HG02870 (cell line): ENCODE measurements at regions not wholly inside any gene's neighbourhood (a gene's known extent, or its start where the extent isn't known, plus 50 kb on each side); places are given as distances from the start of the nearest gene placed in this dataset.
A peak's percentile ranks its signal among the peaks of the same experiment; 100 is the strongest.

Source experiments
- ATAC-seq: cut with Tn5 transposase; IDR thresholded peaks from one replicate; pipeline ENCODE4 v1.9.1; 2021; ENCODE audit warnings: mild to moderate bottlenecking, moderate library complexity; ENCODE audit not compliant: unreplicated experiment

GRCh38 chr12:58357511-58357910 lies 416.1 kb downstream of the ATP23 start:
- no peak for ATAC-seq

- no peak for ATAC-seq
Measured at GRCh38 chr12:58358369-58358768, 417.0 kb downstream of the ATP23 start.

GRCh38 chr12:58359084-58359483 lies 417.7 kb downstream of the ATP23 start:
- no peak for ATAC-seq

- ATAC-seq = no peak
Measured at GRCh38 chr12:58361056-58361455, 419.7 kb downstream of the ATP23 start.

DNA sequence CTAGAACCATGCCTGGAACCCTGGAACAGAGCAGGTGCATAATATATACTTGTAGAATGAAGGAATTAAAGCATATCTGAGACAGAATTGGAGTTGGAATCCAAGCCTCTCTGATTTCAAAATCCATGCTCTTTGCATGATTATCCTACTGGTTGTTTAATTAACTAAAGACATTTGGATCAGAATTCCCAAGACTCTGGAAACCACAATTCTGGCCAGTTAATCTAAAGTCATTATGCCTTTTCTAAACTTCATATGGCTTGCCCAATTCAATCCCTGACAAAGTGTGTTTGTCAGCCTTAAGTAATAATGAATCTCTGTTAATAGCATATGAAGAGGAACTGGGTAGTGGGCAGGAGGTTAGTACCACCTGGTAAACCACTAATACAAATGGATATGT lies 422.6 kb downstream of the ATP23 start:
- ATAC-seq = no peak

- ATAC-seq = no peak
Measured at GRCh38 chr12:58364389-58365086, 423.2 kb downstream of the ATP23 start.

DNA sequence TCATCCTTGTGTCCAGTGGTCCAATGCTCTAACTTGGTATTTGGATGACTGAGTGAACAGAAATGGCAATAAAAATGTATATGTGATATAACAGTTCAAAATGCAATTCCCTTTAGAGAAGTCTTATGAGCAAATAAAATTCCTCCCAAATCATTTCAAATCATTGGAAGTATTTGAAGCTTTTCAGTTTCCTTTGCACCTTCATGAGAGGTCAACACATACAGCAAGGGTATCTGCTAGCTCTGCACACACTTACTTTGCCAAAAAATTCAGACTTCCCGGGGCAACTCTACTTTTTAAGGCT lies 423.7 kb downstream of the ATP23 start:
- no peak for ATAC-seq

DNA sequence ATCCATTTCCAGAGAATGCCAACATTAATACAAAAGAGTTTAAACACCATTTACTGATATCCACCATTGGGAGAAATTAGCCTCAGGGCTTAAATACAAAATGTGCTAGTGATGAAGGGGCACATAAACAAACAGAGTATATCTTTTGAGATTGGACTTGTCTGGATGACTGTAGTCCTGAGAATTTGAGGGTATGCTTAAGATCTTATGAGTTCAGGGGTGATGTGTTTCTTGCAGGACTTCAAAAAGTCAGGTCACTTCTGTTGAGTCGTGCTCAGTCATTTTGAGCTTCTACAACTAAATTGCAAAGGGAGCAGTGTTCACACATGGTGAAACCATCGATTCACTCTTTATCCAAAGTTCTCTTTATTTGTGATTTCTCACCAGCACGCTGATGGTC lies 425.7 kb downstream of the ATP23 start:
- ATAC-seq = no peak

GRCh38 chr12:58368001-58368400 lies 426.6 kb downstream of the ATP23 start:
- ATAC-seq = no peak

GRCh38 chr12:58369576-58369975 lies 428.2 kb downstream of the ATP23 start:
- no peak for ATAC-seq

DNA sequence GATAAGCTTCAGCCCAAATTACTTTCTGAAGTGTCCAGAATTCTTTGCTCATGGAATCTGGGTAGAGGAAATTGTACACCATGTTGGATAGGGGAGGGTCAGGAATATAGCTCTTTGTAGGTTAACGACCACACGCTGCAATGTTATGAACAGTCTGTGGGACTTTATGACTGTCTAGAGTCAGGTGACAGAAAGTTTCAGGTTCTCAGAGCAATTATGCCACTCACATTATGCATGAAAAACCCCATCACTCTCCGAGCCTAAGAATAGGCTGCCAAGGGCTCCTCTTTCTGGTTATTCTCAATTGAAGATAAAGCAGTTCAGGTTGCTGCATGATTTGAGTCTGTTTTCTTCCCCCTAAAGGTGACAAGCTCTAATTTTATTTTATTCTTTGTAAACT lies 430.9 kb downstream of the ATP23 start:
- peak; percentile 99 for ATAC-seq

GRCh38 chr12:58378028-58378427 lies 436.7 kb downstream of the ATP23 start:
- ATAC-seq = no peak

DNA sequence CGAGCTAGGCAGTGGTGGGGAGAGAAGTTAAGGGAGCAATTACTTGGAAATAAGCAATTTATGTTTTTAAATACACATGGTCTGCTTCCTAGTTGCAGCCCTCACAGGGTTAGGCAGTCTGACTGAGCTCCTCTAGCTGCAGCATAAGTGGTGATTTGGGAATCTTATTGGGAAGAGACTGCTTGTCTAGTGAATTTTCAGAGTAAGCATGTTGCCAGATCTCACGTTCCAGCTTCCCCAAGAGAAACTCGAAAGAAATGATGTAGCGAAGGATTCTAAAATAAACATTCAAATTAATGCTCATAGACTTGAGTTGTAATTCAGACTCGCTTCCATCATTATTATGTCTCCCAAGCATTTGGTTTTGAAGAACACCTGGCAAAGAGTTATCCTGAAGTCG lies 440.2 kb downstream of the ATP23 start:
- no peak for ATAC-seq

DNA sequence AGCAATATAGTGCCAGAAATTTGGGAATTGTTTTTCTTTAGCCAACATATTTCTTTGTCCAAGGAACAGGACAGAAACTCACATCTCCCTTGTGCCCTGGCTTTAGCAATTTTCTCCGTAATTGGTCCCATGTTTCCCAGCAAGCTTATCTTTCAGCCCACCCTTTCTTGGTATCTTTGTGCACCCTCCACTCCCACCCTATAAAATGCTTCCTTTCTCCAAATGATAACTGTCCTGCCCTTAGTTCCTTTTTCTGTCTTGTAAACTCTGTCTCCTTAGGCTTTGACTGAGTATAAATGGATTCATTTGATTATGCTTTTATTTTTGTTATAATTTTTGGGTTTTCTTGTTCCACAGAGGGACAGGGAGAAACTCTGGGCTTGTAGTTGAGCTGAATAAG lies 442.8 kb downstream of the ATP23 start:
- ATAC-seq = no peak

DNA sequence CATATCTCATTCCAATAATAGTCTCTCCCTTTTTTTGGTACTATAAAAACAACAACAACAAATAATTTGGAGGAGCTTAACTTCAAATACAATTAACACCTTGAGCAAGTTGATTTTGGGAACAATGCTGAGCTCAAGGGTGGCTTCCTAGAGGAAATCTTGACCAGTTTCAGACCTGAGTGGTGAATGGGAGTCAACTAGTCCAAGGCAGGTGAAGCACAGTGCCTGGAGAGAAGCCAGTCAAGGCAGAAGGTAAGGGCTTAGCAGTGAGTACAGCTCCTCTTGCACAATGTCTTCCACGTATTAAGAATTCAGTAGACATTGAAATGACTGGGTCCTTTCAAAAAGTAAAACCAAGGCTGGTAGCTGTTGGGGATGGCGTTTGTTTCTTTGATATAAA lies 444.8 kb downstream of the ATP23 start:
- ATAC-seq = no peak

DNA sequence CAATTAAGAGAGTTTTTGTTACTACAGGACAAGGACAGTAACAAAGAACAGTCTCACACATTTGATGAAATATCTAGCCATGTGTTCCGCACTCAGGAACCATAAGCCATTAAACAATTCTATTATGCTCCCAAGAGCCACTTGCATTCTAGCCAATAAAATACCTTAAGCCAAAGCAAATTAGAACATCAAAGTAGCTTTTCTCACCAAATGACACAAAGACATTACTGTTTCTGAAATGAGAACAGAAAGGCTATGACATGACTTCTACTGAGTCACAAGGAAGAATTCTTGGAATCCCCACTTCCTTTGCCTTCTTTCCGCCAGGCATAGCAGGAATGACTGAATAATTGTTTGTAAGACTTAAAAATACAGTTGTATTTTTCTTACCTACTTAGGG lies 445.8 kb downstream of the ATP23 start:
- no peak for ATAC-seq

GRCh38 chr12:58388261-58388660 lies 446.9 kb downstream of the ATP23 start:
- no peak for ATAC-seq

DNA sequence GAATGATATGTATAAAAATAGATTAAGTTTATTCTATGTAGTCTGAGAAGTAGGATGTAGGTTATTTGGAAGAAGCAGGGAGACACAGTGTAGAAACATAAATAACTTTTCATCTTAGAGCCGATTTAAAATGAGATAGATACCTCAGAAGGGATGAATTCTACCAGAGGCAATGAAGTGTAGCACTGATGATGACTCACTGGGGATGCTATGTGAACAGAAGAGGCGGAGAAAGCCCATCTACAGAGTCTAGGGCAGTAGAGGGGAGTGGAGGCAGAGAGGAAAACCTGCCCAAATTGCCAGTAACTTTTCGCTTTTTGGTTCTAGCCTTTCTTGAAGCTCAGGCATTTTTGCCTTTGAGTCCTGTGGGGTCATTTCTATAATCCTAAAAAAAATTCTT lies 451.8 kb downstream of the ATP23 start:
- no peak for ATAC-seq

DNA sequence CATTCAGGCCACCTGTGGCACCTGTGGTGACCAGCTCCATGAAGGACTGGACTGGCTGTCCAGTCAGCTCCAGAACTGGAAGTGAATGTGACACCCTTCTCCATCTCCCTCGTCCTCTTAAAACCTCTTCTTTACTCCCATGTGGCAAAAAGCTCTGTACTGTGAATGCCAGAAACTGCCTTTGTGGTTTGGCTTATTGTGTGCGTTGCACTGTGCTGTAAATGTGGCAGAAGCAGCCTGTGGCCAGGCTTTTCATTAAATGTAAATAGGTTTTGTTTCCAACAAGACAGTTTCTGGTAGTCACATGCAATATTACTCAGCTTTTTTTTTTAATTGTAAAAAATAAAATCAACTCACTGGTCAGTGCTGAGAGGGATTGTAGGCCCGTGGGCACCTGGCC lies 453.7 kb downstream of the ATP23 start:
- ATAC-seq = no peak

GRCh38 chr12:58395470-58395869 lies 454.1 kb downstream of the ATP23 start:
- no peak for ATAC-seq

DNA sequence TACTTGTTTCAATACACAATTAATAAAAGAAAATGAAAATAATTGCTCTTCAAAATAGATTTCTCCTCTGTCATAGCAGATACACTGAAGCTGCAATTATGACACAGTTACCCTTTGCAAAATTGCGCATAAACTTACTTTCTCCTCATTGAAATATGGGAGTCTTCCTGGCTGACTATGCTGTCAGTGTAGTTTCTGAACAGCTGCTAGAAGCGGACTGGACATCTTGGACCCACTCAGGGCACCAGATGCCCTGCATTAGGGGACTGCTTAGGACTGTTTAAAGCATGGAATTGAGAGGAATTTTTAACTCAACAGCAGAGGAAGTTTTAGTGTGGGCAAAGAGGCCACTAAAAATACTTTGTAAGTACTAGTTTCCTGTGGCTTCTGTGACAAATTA lies 454.9 kb downstream of the ATP23 start:
- no peak for ATAC-seq

DNA sequence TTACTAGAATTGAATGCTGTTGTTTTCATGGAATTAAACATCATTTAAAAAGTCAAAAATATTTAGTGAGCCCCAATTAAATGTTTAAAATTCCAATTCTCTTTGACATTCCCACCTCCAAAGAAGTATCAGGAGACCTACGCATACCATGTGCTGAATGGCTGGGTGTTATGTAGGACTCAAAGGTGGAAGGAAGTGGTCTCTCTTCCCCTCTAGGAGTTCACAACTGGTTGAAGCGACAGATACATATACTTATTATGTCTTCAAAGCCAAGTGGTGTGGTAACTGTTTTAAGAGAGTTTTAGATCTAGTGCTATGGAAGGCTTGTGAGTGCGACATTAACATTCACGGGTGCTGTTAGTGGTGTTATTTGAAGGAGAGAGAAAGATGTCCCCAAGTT lies 464.0 kb downstream of the ATP23 start:
- ATAC-seq = no peak

DNA sequence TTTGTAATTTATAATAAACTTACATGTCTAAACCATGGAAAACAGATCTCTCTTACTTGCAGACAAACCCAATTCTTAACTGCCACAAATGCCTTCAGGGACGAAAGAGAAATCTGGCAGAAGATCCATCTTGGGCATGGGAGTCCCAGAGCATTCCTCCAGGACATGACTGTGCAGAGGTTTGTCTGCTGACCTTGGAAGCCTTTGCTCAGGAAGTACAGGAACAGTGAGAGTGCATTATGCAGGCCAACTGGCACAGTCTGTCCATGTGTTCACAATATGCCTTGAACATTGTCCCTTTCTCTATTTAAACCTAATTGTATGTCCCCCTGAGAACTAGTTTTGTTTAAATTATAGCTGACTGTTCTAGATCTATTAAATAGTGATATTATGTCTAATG lies 467.1 kb downstream of the ATP23 start:
- ATAC-seq = no peak
